NCI-H748 treated with DMSO at 0.1 percent for 48 hours (cell line): ENCODE measurements at regions not wholly inside any gene's neighbourhood (a gene's known extent, or its start where the extent isn't known, plus 50 kb on each side); places are given as distances from the start of the nearest gene placed in this dataset.
"Not testable (repeated sequence)": the region's sequence is repeated elsewhere in the genome, so short reads cannot be mapped to it uniquely, and the experiment has no call there.

Experiments
- DNase-seq: peaks from one replicate; lab custom pipeline; 2025; lab: John Stamatoyannopoulos, UW

- not testable (repeated sequence) for DNase-seq
These were observed 141.7 kb downstream of the ARRDC3 start for GRCh38 chr5:91241460-91241859.

GRCh38 chr5:91240175-91240574, 142.9 kb downstream of the ARRDC3 start:
- no peak for DNase-seq

- no peak for DNase-seq
These were observed 147.8 kb downstream of the ARRDC3 start for GRCh38 chr5:91235271-91235694.

GRCh38 chr5:91232523-91232922, 150.6 kb downstream of the ARRDC3 start:
- no peak for DNase-seq

GRCh38 chr5:91229031-91229727, 153.9 kb downstream of the ARRDC3 start:
- DNase-seq: no peak

- no peak for DNase-seq
These were observed 154.9 kb downstream of the ARRDC3 start for GRCh38 chr5:91228188-91228587.

- peak; percentile 41 for DNase-seq
These were observed 157.1 kb downstream of the ARRDC3 start for GRCh38 chr5:91225848-91226686.

GRCh38 chr5:91224969-91225368, 158.1 kb downstream of the ARRDC3 start:
- no peak for DNase-seq

- DNase-seq: no peak
These were observed 158.7 kb downstream of the ARRDC3 start for GRCh38 chr5:91224456-91224855.

- DNase-seq: no peak
These were observed 159.2 kb downstream of the ARRDC3 start for GRCh38 chr5:91223886-91224285.

GRCh38 chr5:91222482-91222881, 160.6 kb downstream of the ARRDC3 start:
- no peak for DNase-seq

GRCh38 chr5:91221917-91222316, 161.2 kb downstream of the ARRDC3 start:
- DNase-seq: peak; percentile 9

- no peak for DNase-seq
These were observed 163.2 kb downstream of the ARRDC3 start for GRCh38 chr5:91219803-91220371.

GRCh38 chr5:91219091-91219802, 163.9 kb downstream of the ARRDC3 start:
- no peak for DNase-seq

- no peak for DNase-seq
These were observed 165.3 kb downstream of the ARRDC3 start for GRCh38 chr5:91217859-91218258.

GRCh38 chr5:91214571-91214970, 168.5 kb downstream of the ARRDC3 start:
- DNase-seq: no peak
